ENCODE measurements at regions not wholly inside any gene's neighbourhood (a gene's known extent, or its start where the extent isn't known, plus 50 kb on each side); places are given as distances from the start of the nearest gene placed in this dataset.

GRCh38 chr13:37927561-37927960, 58.0 kb upstream of the TRPC4 start:
- DNase-seq = no peak

- DNase-seq = no peak
These were observed 56.4 kb upstream of the TRPC4 start for GRCh38 chr13:37925878-37926473.

- DNase-seq = no peak
These were observed 53.7 kb upstream of the TRPC4 start for GRCh38 chr13:37923236-37923635.

GRCh38 chr13:37919329-37919880, 49.8 kb upstream of the TRPC4 start:
- no peak for DNase-seq

Measured in T-helper 2 cell (primary cell).